GM12873 (cell line): ENCODE measurements at regions not wholly inside any gene's neighbourhood (a gene's known extent, or its start where the extent isn't known, plus 50 kb on each side); places are given as distances from the start of the nearest gene placed in this dataset.

Source experiments
- CTCF ChIP-seq: IDR thresholded peaks from 2 replicates; pipeline ENCODE4 v1.5.1; 2012; ENCODE audit warnings: low read depth, mild to moderate bottlenecking, moderate library complexity, low read length, control low read depth; ENCODE audit not compliant: insufficient read depth; ENCODE audit errors: missing control alignments

DNA sequence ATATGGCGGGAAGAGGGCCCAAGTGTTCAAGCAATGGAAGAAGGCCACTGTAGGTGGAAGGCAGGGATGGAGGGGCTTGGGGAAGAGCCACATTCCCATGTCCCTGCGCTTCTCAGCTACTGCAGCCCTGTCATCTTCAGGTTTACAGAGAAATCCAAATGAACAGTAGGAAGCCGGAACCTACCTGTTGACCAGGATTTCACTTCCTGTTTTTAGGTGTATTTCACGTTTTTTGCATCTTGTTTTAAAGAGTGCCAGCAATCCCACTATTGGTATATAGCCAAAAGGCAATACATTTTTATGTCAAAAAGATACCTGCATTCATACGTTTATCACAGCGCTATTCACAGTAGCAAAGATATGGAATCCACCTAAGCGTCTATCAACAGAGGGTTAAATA lies 159.2 kb downstream of the SLC35B3 start:
- no peak for TF ChIP-seq CTCF

DNA sequence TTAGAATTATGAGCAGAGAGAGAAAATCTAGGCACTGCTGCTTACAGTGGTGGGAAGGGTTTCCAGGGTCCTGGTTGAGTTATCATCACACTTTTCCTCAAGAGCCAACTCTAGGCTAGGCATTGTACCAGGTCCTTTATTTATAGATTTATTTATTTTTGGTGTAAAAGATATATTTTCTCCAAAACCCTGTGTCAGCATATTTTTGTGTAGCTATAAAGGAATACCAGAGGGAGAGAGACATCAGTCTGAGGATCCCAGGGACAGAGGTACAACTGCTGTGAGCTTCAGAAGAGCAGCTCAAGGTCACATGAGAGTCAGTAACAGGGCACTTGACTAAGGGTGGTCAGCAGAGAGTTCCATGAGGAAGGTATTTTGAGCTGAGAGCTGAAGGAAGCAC lies 159.7 kb downstream of the SLC35B3 start:
- no peak for TF ChIP-seq CTCF

- no peak for TF ChIP-seq CTCF
These were observed 161.1 kb downstream of the SLC35B3 start for GRCh38 chr6:8274226-8274625.

DNA sequence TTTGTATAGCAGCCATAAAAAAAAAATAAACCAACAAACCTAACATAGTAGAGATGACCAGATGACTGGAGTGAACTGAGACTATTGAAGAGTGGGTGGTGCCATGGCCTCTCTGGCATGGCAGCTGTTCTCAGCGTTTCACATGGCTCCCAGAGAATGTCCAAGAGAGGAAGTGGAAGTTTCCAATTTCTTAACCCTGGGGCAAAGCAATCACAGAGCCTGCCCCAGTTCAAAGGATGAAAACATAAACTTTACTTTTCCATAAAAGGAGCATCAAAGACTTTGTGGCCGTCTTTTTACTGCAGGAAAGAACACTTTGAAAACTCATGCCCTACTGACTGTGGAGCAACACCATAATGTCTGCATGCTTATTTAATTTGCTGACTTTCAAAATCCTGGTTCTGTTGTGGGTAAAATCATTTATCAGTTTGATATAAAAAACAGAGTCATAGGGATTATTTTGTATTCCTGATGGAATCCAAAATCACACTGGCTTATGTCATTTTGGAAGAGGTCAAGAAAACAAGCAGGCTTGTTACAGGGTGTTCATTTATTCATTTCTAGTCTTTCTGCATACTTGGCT lies 165.4 kb downstream of the SLC35B3 start:
- no peak for TF ChIP-seq CTCF

GRCh38 chr6:8269094-8269493 lies 166.3 kb downstream of the SLC35B3 start:
- TF ChIP-seq CTCF = no peak

DNA sequence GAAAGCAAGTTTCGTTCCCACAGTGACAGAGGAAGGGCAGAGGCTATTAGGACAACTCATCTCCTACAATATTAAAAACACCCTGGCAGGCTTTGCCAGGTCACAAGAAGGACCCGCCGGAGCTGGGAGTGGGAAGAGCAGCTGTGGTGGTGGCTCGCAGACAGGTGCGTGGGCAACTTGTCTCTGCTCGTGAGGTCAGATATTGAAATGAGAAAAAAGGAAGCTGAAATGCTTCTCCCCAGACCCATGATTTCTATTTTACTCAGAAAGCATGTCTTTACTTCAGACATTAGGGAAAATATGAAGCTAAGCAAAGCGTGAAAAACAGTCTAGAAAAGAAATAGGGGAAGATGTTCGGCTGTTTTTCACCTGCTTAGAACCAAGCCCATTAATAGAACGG lies 166.3 kb upstream of the EEF1E1 start:
- no peak for TF ChIP-seq CTCF

- no peak for TF ChIP-seq CTCF
These were observed 165.8 kb upstream of the EEF1E1 start for GRCh38 chr6:8268156-8268555.

DNA sequence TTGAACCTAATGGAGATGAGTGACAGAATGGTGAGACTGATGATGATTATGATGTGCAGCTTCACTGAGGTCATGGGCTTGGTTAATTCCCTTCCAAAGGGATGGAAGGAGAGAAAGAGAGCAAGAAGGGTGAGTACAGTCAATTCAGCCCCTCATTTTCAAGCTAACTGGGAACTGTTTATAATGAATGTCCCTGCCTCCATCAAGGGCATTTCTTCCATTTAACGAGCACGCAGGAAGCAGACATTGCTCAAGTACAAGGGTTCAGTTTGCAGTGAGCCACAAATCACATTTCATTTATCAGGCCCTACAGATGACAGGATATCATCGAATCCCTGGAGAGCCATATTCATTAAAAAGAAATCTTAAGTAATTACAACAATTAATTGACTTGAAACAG lies 158.3 kb upstream of the EEF1E1 start:
- no peak for TF ChIP-seq CTCF
